ENCODE measurements at regions not wholly inside any gene's neighbourhood (a gene's known extent, or its start where the extent isn't known, plus 50 kb on each side); places are given as distances from the start of the nearest gene placed in this dataset.

- TF ChIP-seq CTCF (IDR thresholded peaks at IDR 0.05) = no peak
- no peak for TF ChIP-seq POLR2AphosphoS5 (IDR thresholded peaks at IDR 0.05; ENCODE audit: insufficient read depth in 1 of 2, low read depth in 1 of 2)
Measured at GRCh38 chr4:148574066-148574465, 131.9 kb upstream of the NR3C2 start.

Data from vagina (tissue), 2 donors.